Endothelial cell of umbilical vein (primary cell): ENCODE measurements at regions not wholly inside any gene's neighbourhood (a gene's known extent, or its start where the extent isn't known, plus 50 kb on each side); places are given as distances from the start of the nearest gene placed in this dataset.

Experiments
- BruUV-seq: library from RNA; stranded (reverse); fragments of 400-500 nt; replicated peaks from 2 replicates; lab custom pipeline; 2021; lab: Mats Ljungman, UMichigan
- CTCF ChIA-PET: fragments of 300-600, 350-600 bp; sonication (Branson Sonifier 250); formaldehyde crosslinking; loops from one replicate; lab custom pipeline; 2021; ENCODE audit warnings: antibody characterized with exemption, inconsistent platforms; lab: Charles Lee
- POLR2A ChIA-PET: fragments of 300-600, 350-600 bp; sonication (Branson Sonifier 250); formaldehyde crosslinking; loops from one replicate; lab custom pipeline; 2021; ENCODE audit warnings: antibody characterized with exemption, inconsistent platforms; lab: Charles Lee
- DNase-seq: peaks from one replicate; pipeline ENCODE4 v3.0.0-alpha.2; 2011; ENCODE audit warnings: low read depth, low spot score
- FAIRE-seq: peaks from 2 replicates; lab custom pipeline; 2011; peaks lifted over from hg19 to GRCh38; lab: Jason Lieb, UNC
- H2AFZ ChIP-seq: 2 replicates; pipeline ENCODE4 v1.6.0; 2012; ENCODE audit warnings: low read depth, low read length, control low read depth, inconsistent platforms
- H3K27ac ChIP-seq: 2 replicates; pipeline ENCODE4 v1.5.1; 2011; ENCODE audit warnings: low read depth, mild to moderate bottlenecking, control low read depth, low read length, moderate library complexity; ENCODE audit not compliant: insufficient read depth
- H3K27me3 ChIP-seq, 2 experiments: 2 replicates each; pipeline versions ENCODE4 v1.6.0 to v1.6.1; 2011; ENCODE audit warnings: low read length in 2 of 2, mixed read lengths in 1 of 2; ENCODE audit not compliant: control insufficient read depth in 2 of 2, insufficient read depth in 2 of 2
- H3K36me3 ChIP-seq, 2 experiments: 2 replicates in 1 of 2; 3 replicates in 1 of 2; pipeline ENCODE4 v1.5.1; 2011; ENCODE audit warnings: low read length in 2 of 2, mild to moderate bottlenecking in 1 of 2, moderate library complexity in 1 of 2; ENCODE audit not compliant: control insufficient read depth in 2 of 2, insufficient read depth in 2 of 2; ENCODE audit errors: extremely low read depth in 1 of 2
- H3K4me1 ChIP-seq: 3 replicates; pipeline ENCODE4 v1.5.1; 2011; ENCODE audit warnings: mild to moderate bottlenecking, low read length; ENCODE audit not compliant: control insufficient read depth, insufficient read depth; ENCODE audit errors: extremely low read depth
- H3K4me2 ChIP-seq: 2 replicates; pipeline ENCODE4 v1.6.1; 2011; ENCODE audit warnings: low read length, control low read depth, mixed read lengths; ENCODE audit not compliant: insufficient read depth
- H3K4me3 ChIP-seq, 3 experiments: fragments of 200-600 bp in 1 of 3; sonication (generic), shearing (Covaris generic) in 1 of 3; replicated peaks in 1 of 3; 2 replicates each; pipeline ENCODE4 v1.5.1; 2011 to 2016; ENCODE audit warnings: control low read depth in 3 of 3, low read length in 3 of 3, mild to moderate bottlenecking in 2 of 3, inconsistent platforms in 1 of 3, low read depth in 1 of 3, moderate library complexity in 1 of 3; ENCODE audit not compliant: insufficient read depth in 1 of 3
- H3K79me2 ChIP-seq: 2 replicates; pipeline ENCODE4 v1.6.0; 2012; ENCODE audit warnings: low read length, inconsistent platforms; ENCODE audit not compliant: control insufficient read depth, insufficient read depth
- H3K9ac ChIP-seq: replicated peaks from 2 replicates; pipeline ENCODE3; 2011; ENCODE audit warnings: low read length, control low read depth; ENCODE audit not compliant: insufficient read depth; ENCODE audit errors: extremely low read depth
- H3K9me1 ChIP-seq: replicated peaks from 3 replicates; pipeline ENCODE4 v1.6.0; 2011; ENCODE audit warnings: mild to moderate bottlenecking, low read length; ENCODE audit not compliant: control insufficient read depth, insufficient read depth; ENCODE audit errors: extremely low read depth
- H3K9me3 ChIP-seq: replicated peaks from 2 replicates; pipeline ENCODE4 v1.5.1; 2012; ENCODE audit warnings: low read length, inconsistent platforms; ENCODE audit not compliant: control insufficient read depth, insufficient read depth
- H4K20me1 ChIP-seq: replicated peaks from 2 replicates; pipeline ENCODE3; 2011; ENCODE audit warnings: mild to moderate bottlenecking, low read length; ENCODE audit not compliant: control insufficient read depth, insufficient read depth; ENCODE audit errors: extremely low read depth
- CTCF ChIP-seq, 2 donors: IDR thresholded peaks; 1 replicate in 1 of 2; 2 replicates in 1 of 2; pipeline ENCODE4 v1.5.1; 2011; ENCODE audit warnings: low read length in 2 of 2, mild to moderate bottlenecking in 2 of 2, moderate library complexity in 2 of 2, control low read depth in 1 of 2, inconsistent platforms in 1 of 2, low read depth in 1 of 2; ENCODE audit not compliant: insufficient read depth in 1 of 2; ENCODE audit errors: extremely low read depth in 1 of 2
- EZH2 ChIP-seq: IDR thresholded peaks from 2 replicates; pipeline ENCODE4 v1.6.1; 2012; ENCODE audit warnings: borderline replicate concordance, low read depth, mild to moderate bottlenecking, moderate library complexity, low read length, inconsistent platforms; ENCODE audit not compliant: severe bottlenecking
- FOS ChIP-seq: IDR thresholded peaks from 2 replicates; pipeline ENCODE4 v1.6.1; 2011; ENCODE audit warnings: mild to moderate bottlenecking, low read length, moderate library complexity, borderline replicate concordance; ENCODE audit not compliant: insufficient read depth
- GATA2 ChIP-seq: IDR thresholded peaks from 2 replicates; pipeline ENCODE4 v1.7.0; 2011; ENCODE audit warnings: low read depth, mild to moderate bottlenecking, moderate library complexity, mixed read lengths, low read length; ENCODE audit not compliant: insufficient read length, insufficient read depth
- JUN ChIP-seq: IDR thresholded peaks from 2 replicates; pipeline ENCODE4 v1.6.1; 2011; ENCODE audit warnings: borderline replicate concordance, low read depth; ENCODE audit not compliant: insufficient read length, insufficient read depth
- POLR2A ChIP-seq: IDR thresholded peaks from 2 replicates; pipeline ENCODE4 v1.6.1; 2012; ENCODE audit warnings: low read depth, mild to moderate bottlenecking, control low read depth, low read length
- POLR2AphosphoS5 ChIP-seq: IDR thresholded peaks from 2 replicates; pipeline ENCODE4 v1.6.1; 2012; ENCODE audit warnings: low read depth, mild to moderate bottlenecking, control low read depth, low read length, moderate library complexity; ENCODE audit not compliant: insufficient read depth
- dilution Hi-C: fragments of 300-500 bp; cut with MboI; formaldehyde crosslinking; loops from one replicate; pipeline ENCODE4 v1.15.0; 2019; ENCODE audit warnings: low sequenced_read_pairs; ENCODE audit not compliant: extremely low pct_ligation_motif_present
- intact Hi-C: fragments of 100-400 bp; cut with micrococcal nuclease; formaldehyde crosslinking; loops from one replicate; pipeline ENCODE4 v1.10.0; 2022

GRCh38 chr20:56788041-56788670, 159.1 kb downstream of the TFAP2C start:
- peaks cover 14% of the 10 kb centered on the region for H3K4me1 ChIP-seq
- peak; percentile 55 for FAIRE-seq
- H4K20me1 ChIP-seq, result no peaks in the 10 kb centered on the region
- no peak for TF ChIP-seq EZH2
- peak; percentile 25 for TF ChIP-seq FOS
- TF ChIP-seq POLR2A, result no peak
- peak; percentile 6 for TF ChIP-seq POLR2AphosphoS5
- TF ChIP-seq JUN, result peak; percentile 66
- H3K4me3 ChIP-seq, result no peak overlapping the region
- peak overlapping the region; percentile 56 for H3K27ac ChIP-seq
- H3K36me3 ChIP-seq, result no peaks in the 10 kb centered on the region
- CTCF ChIA-PET, result interaction anchor here (0.6 kb wide), 1 partner anchor 169 kb away, joined by 3 read pairs; no protein-coding TSS in a partner anchor
- POLR2A ChIA-PET, result no interaction called here
- BruUV-seq, result no TSS peak
- intact Hi-C loops (no loop called here), dilution Hi-C loops (no loop called here)
- H3K9me3 ChIP-seq, result no peaks in the 10 kb centered on the region
- H3K9ac ChIP-seq, result peak overlapping the region; percentile 24
- no peaks in the 10 kb centered on the region for H3K9me1 ChIP-seq
- no peaks in the 10 kb centered on the region for H3K79me2 ChIP-seq
- no peak overlapping the region for H3K4me2 ChIP-seq
- H3K27me3 ChIP-seq, result no peaks in the 10 kb centered on the region
- peak; percentile 36 for DNase-seq
- H2AFZ ChIP-seq, result no peak overlapping the region

GRCh38 chr20:56788671-56789610, 159.8 kb downstream of the TFAP2C start:
- CTCF ChIA-PET, result interaction anchor here (0.6 kb wide), 1 partner anchor 169 kb away, joined by 3 read pairs; no protein-coding TSS in a partner anchor
- H3K9ac ChIP-seq, result no peak overlapping the region

More at GRCh38 chr20:56788671-56789610, 159.8 kb downstream of the TFAP2C start:
- peak; percentile 3 for TF ChIP-seq POLR2AphosphoS5
- no peak for TF ChIP-seq CTCF (IDR thresholded peaks at IDR 0.05; ENCODE audit: extremely low read depth in 1 of 2, insufficient read depth in 1 of 2, low read depth in 1 of 2, low read length in 2 of 2)
- no peak for TF ChIP-seq GATA2
- Histone ChIP-seq H3K27me3 (no peaks in the 10 kb centered on the region), H3K4me2 (no peak overlapping the region), H3K4me1 (peaks cover 14% of the 10 kb centered on the region), H3K36me3 (no peaks in the 10 kb centered on the region), H3K79me2 (no peaks in the 10 kb centered on the region), H3K27ac (peak overlapping the region; percentile 52), H2AFZ (no peak overlapping the region), H3K9me3 (no peaks in the 10 kb centered on the region), H3K9me1 (no peaks in the 10 kb centered on the region), H3K4me3 (no peak overlapping the region), H4K20me1 (no peaks in the 10 kb centered on the region)
- intact Hi-C loops (no loop called here), dilution Hi-C loops (no loop called here)
- no peak for DNase-seq
- no TSS peak for BruUV-seq
- peak; percentile 24 for FAIRE-seq
- POLR2A ChIA-PET, result no interaction called here
